ENCODE measurements at regions not wholly inside any gene's neighbourhood (a gene's known extent, or its start where the extent isn't known, plus 50 kb on each side); places are given as distances from the start of the nearest gene placed in this dataset.

DNA sequence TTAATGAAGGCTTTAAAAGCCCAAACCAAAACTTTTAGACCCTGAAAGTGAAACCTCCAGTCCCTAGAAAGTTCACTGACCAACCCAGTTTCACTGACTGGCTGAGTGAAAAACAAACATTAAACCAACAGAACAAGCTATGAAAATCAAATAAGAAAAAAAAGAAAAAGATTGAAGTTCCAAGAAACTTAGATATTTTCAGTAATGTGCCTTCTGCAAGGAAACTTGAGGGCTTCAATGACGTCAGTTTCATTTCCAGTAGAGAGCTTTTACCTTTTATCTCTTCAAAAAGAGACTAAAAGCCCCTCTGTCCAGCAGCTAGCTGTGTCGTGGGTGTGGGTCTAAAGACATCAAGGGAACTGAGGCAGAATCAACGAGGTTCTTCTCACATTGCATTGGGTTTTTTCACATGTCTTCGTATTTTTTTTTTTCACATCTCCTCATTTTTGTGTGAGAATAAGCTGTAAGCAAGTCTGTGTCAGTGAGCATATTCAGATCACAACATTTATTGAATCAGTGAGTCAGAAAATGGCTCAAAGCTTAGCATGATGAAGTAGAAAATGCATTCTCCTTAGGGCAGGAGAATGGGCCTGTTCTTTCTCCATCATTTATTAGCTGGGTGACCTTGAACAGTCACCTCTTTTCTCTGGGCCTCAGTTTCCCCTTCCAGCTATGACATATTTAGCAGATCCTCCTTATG, 54.8 kb upstream of the BCL6 start:
- Histone ChIP-seq H3K27me3 (peaks cover 0 to 4% (median 0%) of the 10 kb centered on the region in 7 donors), H3K9me3 (no peaks in the 10 kb centered on the region), H3K4me1 (peaks cover 0 to 33% (median 0%) of the 10 kb centered on the region in 9 donors), H3K27ac (peak overlapping the region in 1 of 10 donors; percentile 66), H3K4me3 (no peak overlapping the region), H3K36me3 (no peaks in the 10 kb centered on the region)
- 73 to 83% methylated on average over 4 of the region's 4 CpGs for WGBS, 2 donors
- intact Hi-C loops (cut with DNase I), result no loop called here
- TF ChIP-seq, protein P1, sequence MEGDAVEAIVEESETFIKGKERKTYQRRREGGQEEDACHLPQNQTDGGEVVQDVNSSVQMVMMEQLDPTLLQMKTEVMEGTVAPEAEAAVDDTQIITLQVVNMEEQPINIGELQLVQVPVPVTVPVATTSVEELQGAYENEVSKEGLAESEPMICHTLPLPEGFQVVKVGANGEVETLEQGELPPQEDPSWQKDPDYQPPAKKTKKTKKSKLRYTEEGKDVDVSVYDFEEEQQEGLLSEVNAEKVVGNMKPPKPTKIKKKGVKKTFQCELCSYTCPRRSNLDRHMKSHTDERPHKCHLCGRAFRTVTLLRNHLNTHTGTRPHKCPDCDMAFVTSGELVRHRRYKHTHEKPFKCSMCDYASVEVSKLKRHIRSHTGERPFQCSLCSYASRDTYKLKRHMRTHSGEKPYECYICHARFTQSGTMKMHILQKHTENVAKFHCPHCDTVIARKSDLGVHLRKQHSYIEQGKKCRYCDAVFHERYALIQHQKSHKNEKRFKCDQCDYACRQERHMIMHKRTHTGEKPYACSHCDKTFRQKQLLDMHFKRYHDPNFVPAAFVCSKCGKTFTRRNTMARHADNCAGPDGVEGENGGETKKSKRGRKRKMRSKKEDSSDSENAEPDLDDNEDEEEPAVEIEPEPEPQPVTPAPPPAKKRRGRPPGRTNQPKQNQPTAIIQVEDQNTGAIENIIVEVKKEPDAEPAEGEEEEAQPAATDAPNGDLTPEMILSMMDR (IDR thresholded peaks at IDR 0.05), result no peak
- DNase-seq (no peak), ATAC-seq (no peak)

DNA sequence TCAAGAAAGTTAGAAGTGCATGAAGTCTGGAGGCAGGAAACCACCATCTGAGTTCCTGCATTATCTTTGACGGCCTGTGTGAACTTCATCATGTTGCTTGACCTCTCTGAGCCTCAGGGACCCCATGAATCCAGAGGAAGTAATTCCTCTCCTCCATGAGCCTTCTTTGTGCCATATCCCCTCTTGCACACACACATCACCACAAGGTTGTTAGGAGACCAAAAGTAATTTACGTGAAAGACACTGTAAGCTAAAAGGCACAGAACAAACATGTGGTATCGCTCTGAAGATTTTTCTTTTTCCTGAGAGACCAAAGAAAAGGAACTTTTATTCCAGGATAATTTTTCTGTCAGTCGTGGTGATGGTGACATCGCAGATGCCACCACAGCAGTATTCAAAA, 55.9 kb upstream of the BCL6 start:
- Histone ChIP-seq H3K9me3 (peaks cover 0 to 4% (median 0%) of the 10 kb centered on the region in 11 donors), H3K36me3 (no peaks in the 10 kb centered on the region), H3K27me3 (peaks cover 0 to 4% (median 0%) of the 10 kb centered on the region in 7 donors), H3K27ac (no peak overlapping the region), H3K4me3 (no peak overlapping the region), H3K4me1 (peaks cover 0 to 28% (median 0%) of the 10 kb centered on the region in 9 donors)
- intact Hi-C loops (cut with DNase I), result no loop called here
- DNase-seq, result no peak
- TF ChIP-seq, protein P1 (IDR thresholded peaks at IDR 0.05), result no peak
- WGBS, 2 donors, result 78 to 79% methylated on average over 5 of the region's 5 CpGs
- no peak for ATAC-seq

GRCh38 chr3:187802203-187802927, 57.1 kb upstream of the BCL6 start:
- Histone ChIP-seq H3K9me3 (peaks cover 0 to 4% (median 0%) of the 10 kb centered on the region in 11 donors), H3K27me3 (peaks cover 0 to 4% (median 0%) of the 10 kb centered on the region in 7 donors), H3K36me3 (no peaks in the 10 kb centered on the region), H3K4me1 (peaks cover 0 to 28% (median 0%) of the 10 kb centered on the region in 9 donors), H3K4me3 (no peak overlapping the region), H3K27ac (no peak overlapping the region)
- 88 to 91% methylated on average over 7 of the region's 7 CpGs for WGBS, 2 donors
- ATAC-seq, result no peak
- intact Hi-C loops (cut with DNase I), result no loop called here
- no peak for DNase-seq
- TF ChIP-seq, protein P1 (IDR thresholded peaks at IDR 0.05), result no peak

GRCh38 chr3:187802928-187803259, 57.6 kb upstream of the BCL6 start:
- H3K4me1 ChIP-seq, result peaks cover 0 to 26% (median 0%) of the 10 kb centered on the region in 9 donors
- peaks cover 0 to 4% (median 0%) of the 10 kb centered on the region in 7 donors for H3K27me3 ChIP-seq
- WGBS, 2 donors, result 86 to 87% methylated on average over 9 of the region's 9 CpGs
- ATAC-seq (no peak), DNase-seq (no peak)
- H3K36me3 ChIP-seq, result no peaks in the 10 kb centered on the region
- intact Hi-C loops (cut with DNase I), result no loop called here
- peaks cover 0 to 4% (median 0%) of the 10 kb centered on the region in 11 donors for H3K9me3 ChIP-seq
- no peak overlapping the region for H3K27ac ChIP-seq
- H3K4me3 ChIP-seq, result no peak overlapping the region
- TF ChIP-seq, protein P1 (IDR thresholded peaks at IDR 0.05), result no peak
